ENCODE measurements at regions not wholly inside any gene's neighbourhood (a gene's known extent, or its start where the extent isn't known, plus 50 kb on each side); places are given as distances from the start of the nearest gene placed in this dataset.
"Not testable (repeated sequence)": the region's sequence is repeated elsewhere in the genome, so short reads cannot be mapped to it uniquely, and the experiment has no call there.

- H3K27me3 ChIP-seq (ENCODE audit: control insufficient read depth in 1 of 2, insufficient read depth in 2 of 2, low read length in 2 of 2) = no peaks in the 10 kb centered on the region
- H3K27ac ChIP-seq (ENCODE audit: low read length) = no peak overlapping the region
- no peak overlapping the region for H3K9ac ChIP-seq (ENCODE audit: low read length in 2 of 2)
- no peak overlapping the region for H3K4me3 ChIP-seq (ENCODE audit: low read length in 2 of 2)
- H3K9me3 ChIP-seq (ENCODE audit: control insufficient read depth in 2 of 2, low read length in 2 of 2) = peaks cover 0 to 1% of the 10 kb centered on the region in 2 donors
- H3K36me3 ChIP-seq (ENCODE audit: control insufficient read depth in 2 of 2, insufficient read depth in 2 of 2, low read length in 2 of 2) = no peaks in the 10 kb centered on the region
- no peaks in the 10 kb centered on the region for H3K4me1 ChIP-seq (ENCODE audit: control insufficient read depth, insufficient read depth, low read length)
These were observed 158.0 kb downstream of the CYP26B1 start for GRCh38 chr2:71989671-71990070.

GRCh38 chr2:71988170-71988569, 159.5 kb downstream of the CYP26B1 start:
- Histone ChIP-seq H3K27me3 (ENCODE audit: control insufficient read depth in 1 of 2, insufficient read depth in 2 of 2, low read length in 2 of 2) (no peaks in the 10 kb centered on the region), H3K9ac (ENCODE audit: low read length in 2 of 2) (no peak overlapping the region), H3K9me3 (ENCODE audit: control insufficient read depth in 2 of 2, low read length in 2 of 2) (no peaks in the 10 kb centered on the region), H3K4me3 (ENCODE audit: low read length in 2 of 2) (no peak overlapping the region), H3K27ac (ENCODE audit: low read length) (no peak overlapping the region), H3K4me1 (ENCODE audit: control insufficient read depth, insufficient read depth, low read length) (no peaks in the 10 kb centered on the region), H3K36me3 (ENCODE audit: control insufficient read depth in 2 of 2, insufficient read depth in 2 of 2, low read length in 2 of 2) (no peaks in the 10 kb centered on the region)

DNA sequence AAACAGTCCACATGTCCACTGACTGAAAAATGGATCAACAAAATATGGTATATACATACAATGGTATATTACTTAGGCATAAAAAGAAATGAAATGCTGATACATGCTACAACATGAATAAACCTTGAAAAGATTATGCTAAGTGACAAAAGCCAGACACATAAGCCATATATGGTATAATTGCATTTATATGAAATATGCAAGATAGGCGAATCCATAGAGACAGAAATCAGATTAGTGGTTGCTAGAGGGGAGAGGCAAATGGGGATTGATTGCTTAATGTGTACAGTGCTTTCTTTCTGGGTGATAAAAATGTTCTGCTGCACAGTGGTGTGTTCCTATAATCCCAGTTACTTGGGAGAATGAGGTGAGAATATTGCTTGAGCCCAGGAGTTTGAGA, 171.0 kb downstream of the CYP26B1 start:
- no peaks in the 10 kb centered on the region for H3K4me1 ChIP-seq (ENCODE audit: control insufficient read depth, insufficient read depth, low read length)
- no peaks in the 10 kb centered on the region for H3K36me3 ChIP-seq (ENCODE audit: control insufficient read depth in 2 of 2, insufficient read depth in 2 of 2, low read length in 2 of 2)
- H3K27me3 ChIP-seq (ENCODE audit: control insufficient read depth in 1 of 2, insufficient read depth in 2 of 2, low read length in 2 of 2) = no peaks in the 10 kb centered on the region
- H3K9ac ChIP-seq (ENCODE audit: low read length in 2 of 2) = no peak overlapping the region
- no peak overlapping the region for H3K4me3 ChIP-seq (ENCODE audit: low read length in 2 of 2)
- H3K27ac ChIP-seq (ENCODE audit: low read length) = no peak overlapping the region
- H3K9me3 ChIP-seq (ENCODE audit: control insufficient read depth in 2 of 2, low read length in 2 of 2) = no peaks in the 10 kb centered on the region

DNA sequence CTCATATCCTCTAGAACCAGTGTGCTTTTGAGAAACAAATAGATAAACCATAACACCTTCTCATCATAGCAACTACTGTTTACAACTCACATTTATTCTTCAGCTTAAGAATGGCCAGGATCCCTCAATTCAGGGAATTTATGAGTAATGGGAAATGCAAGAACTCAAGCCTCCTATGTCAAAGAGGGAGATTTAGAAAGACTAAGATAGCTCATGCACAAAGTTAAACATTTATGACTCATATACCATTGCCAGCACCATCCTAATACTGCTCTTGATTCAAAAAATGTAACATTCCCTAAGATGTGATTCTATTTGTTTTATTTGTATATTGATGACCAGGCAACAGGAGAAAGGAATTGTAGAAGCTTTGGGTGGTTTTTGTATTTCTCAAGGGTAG, 172.8 kb downstream of the CYP26B1 start:
- H3K27ac ChIP-seq (ENCODE audit: low read length) = no peak overlapping the region

DNA sequence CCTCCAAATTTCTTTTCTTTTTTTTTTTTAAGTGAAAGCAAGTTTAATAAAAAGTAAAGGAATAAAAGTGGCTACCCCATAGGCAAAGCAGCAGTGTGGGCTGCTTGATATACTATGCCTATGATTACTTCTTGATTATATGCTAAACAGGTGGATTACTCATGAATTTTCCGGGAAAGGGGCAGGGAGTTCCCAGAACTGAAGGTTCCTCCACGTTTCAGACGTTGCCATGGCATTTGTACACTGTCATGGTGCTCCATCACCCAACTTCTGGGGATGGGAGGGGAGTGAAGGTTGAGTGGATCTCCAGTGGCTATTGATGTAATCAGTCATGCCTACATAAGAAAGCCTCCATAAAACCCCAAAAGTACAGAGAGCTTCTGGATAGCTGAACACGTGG, 176.2 kb downstream of the CYP26B1 start:
- Histone ChIP-seq H3K27ac (ENCODE audit: low read length) (no peak overlapping the region), H3K9ac (ENCODE audit: low read length in 2 of 2) (no peak overlapping the region), H3K27me3 (ENCODE audit: control insufficient read depth in 1 of 2, insufficient read depth in 2 of 2, low read length in 2 of 2) (peaks cover 0 to 4% of the 10 kb centered on the region in 2 donors), H3K36me3 (ENCODE audit: control insufficient read depth in 2 of 2, insufficient read depth in 2 of 2, low read length in 2 of 2) (no peaks in the 10 kb centered on the region), H3K4me1 (ENCODE audit: control insufficient read depth, insufficient read depth, low read length) (no peaks in the 10 kb centered on the region), H3K4me3 (ENCODE audit: low read length in 2 of 2) (no peak overlapping the region), H3K9me3 (ENCODE audit: control insufficient read depth in 2 of 2, low read length in 2 of 2) (no peaks in the 10 kb centered on the region)

More for the DNA sequence above, 172.8 kb downstream of the CYP26B1 start:
- Histone ChIP-seq H3K27me3 (ENCODE audit: control insufficient read depth in 1 of 2, insufficient read depth in 2 of 2, low read length in 2 of 2) (no peaks in the 10 kb centered on the region), H3K4me1 (ENCODE audit: control insufficient read depth, insufficient read depth, low read length) (no peaks in the 10 kb centered on the region), H3K9ac (ENCODE audit: low read length in 2 of 2) (no peak overlapping the region), H3K4me3 (ENCODE audit: low read length in 2 of 2) (no peak overlapping the region), H3K36me3 (ENCODE audit: control insufficient read depth in 2 of 2, insufficient read depth in 2 of 2, low read length in 2 of 2) (no peaks in the 10 kb centered on the region), H3K9me3 (ENCODE audit: control insufficient read depth in 2 of 2, low read length in 2 of 2) (no peaks in the 10 kb centered on the region)

GRCh38 chr2:71965530-71965929, 182.1 kb downstream of the CYP26B1 start:
- Histone ChIP-seq H3K27me3 (ENCODE audit: control insufficient read depth in 1 of 2, insufficient read depth in 2 of 2, low read length in 2 of 2) (peaks cover 4 to 7% of the 10 kb centered on the region in 2 donors), H3K4me3 (ENCODE audit: low read length in 2 of 2) (no peak overlapping the region), H3K4me1 (ENCODE audit: control insufficient read depth, insufficient read depth, low read length) (no peaks in the 10 kb centered on the region), H3K9me3 (ENCODE audit: control insufficient read depth in 2 of 2, low read length in 2 of 2) (no peaks in the 10 kb centered on the region), H3K27ac (ENCODE audit: low read length) (no peak overlapping the region), H3K36me3 (ENCODE audit: control insufficient read depth in 2 of 2, insufficient read depth in 2 of 2, low read length in 2 of 2) (no peaks in the 10 kb centered on the region), H3K9ac (ENCODE audit: low read length in 2 of 2) (no peak overlapping the region)

DNA sequence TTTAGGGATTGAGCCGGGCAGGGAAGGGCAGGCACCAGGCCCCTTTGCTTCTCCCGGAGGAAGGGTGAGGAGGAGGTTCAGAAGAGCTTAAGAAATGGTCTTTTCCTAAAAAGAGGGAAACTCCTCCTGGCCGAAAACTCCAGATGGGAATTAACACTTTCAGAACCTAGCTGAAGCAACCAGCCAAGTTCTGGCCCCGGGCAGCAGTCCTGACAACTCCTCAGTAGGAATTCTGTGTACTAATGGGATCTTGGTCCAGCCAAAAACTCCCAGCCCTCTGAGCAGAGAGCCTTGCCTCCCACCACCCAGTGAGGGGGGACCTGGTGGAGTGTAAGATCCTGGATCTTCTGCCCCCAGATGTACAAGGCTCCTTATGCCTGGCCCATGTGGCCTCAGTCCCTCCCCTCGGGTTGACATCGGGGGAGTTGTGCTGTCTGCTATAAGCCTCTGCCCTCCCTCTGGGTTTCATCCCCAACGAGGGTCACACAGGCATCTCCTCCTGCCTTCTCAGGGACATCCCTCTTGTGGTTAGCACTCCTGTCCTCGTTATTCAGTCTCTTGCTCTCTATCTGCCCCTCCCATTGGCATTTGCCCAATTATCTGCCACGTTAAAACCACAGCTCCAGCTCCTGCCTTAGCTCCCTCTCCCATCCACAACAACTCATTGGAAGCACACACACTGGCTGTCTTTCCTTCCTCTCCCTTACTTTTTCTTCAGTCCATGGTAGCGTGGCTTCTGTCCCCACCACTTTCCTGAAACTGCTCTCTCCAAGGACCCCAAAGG, 184.6 kb downstream of the CYP26B1 start:
- H3K4me1 ChIP-seq (ENCODE audit: control insufficient read depth, insufficient read depth, low read length) = no peaks in the 10 kb centered on the region
- H3K36me3 ChIP-seq (ENCODE audit: control insufficient read depth in 2 of 2, insufficient read depth in 2 of 2, low read length in 2 of 2) = no peaks in the 10 kb centered on the region
- H3K27ac ChIP-seq (ENCODE audit: low read length) = no peak overlapping the region
- H3K4me3 ChIP-seq (ENCODE audit: low read length in 2 of 2) = no peak overlapping the region
- no peak overlapping the region for H3K9ac ChIP-seq (ENCODE audit: low read length in 2 of 2)
- H3K9me3 ChIP-seq (ENCODE audit: control insufficient read depth in 2 of 2, low read length in 2 of 2) = peaks cover 0 to 5% of the 10 kb centered on the region in 2 donors
- H3K27me3 ChIP-seq (ENCODE audit: control insufficient read depth in 1 of 2, insufficient read depth in 2 of 2, low read length in 2 of 2) = peaks cover 4 to 7% of the 10 kb centered on the region in 2 donors

GRCh38 chr2:71962350-71962749, 185.3 kb downstream of the CYP26B1 start:
- Histone ChIP-seq H3K27me3 (ENCODE audit: control insufficient read depth in 1 of 2, insufficient read depth in 2 of 2, low read length in 2 of 2) (peaks cover 4 to 7% of the 10 kb centered on the region in 2 donors), H3K27ac (ENCODE audit: low read length) (no peak overlapping the region), H3K4me1 (ENCODE audit: control insufficient read depth, insufficient read depth, low read length) (no peaks in the 10 kb centered on the region), H3K4me3 (ENCODE audit: low read length in 2 of 2) (no peak overlapping the region), H3K36me3 (ENCODE audit: control insufficient read depth in 2 of 2, insufficient read depth in 2 of 2, low read length in 2 of 2) (no peaks in the 10 kb centered on the region), H3K9ac (ENCODE audit: low read length in 2 of 2) (no peak overlapping the region), H3K9me3 (ENCODE audit: control insufficient read depth in 2 of 2, low read length in 2 of 2) (peaks cover 0 to 6% of the 10 kb centered on the region in 2 donors)

GRCh38 chr2:71961289-71962027, 186.2 kb downstream of the CYP26B1 start:
- H3K9me3 ChIP-seq (ENCODE audit: control insufficient read depth in 2 of 2, low read length in 2 of 2) = peaks cover 0 to 6% of the 10 kb centered on the region in 2 donors
- no peaks in the 10 kb centered on the region for H3K36me3 ChIP-seq (ENCODE audit: control insufficient read depth in 2 of 2, insufficient read depth in 2 of 2, low read length in 2 of 2)
- peaks cover 3 to 4% of the 10 kb centered on the region in 2 donors for H3K27me3 ChIP-seq (ENCODE audit: control insufficient read depth in 1 of 2, insufficient read depth in 2 of 2, low read length in 2 of 2)
- H3K4me1 ChIP-seq (ENCODE audit: control insufficient read depth, insufficient read depth, low read length) = no peaks in the 10 kb centered on the region
- H3K9ac ChIP-seq (ENCODE audit: low read length in 2 of 2) = no peak overlapping the region
- H3K4me3 ChIP-seq (ENCODE audit: low read length in 2 of 2) = no peak overlapping the region
- H3K27ac ChIP-seq (ENCODE audit: low read length) = no peak overlapping the region

- Histone ChIP-seq H3K36me3 (ENCODE audit: control insufficient read depth in 2 of 2, insufficient read depth in 2 of 2, low read length in 2 of 2) (no peaks in the 10 kb centered on the region), H3K9ac (ENCODE audit: low read length in 2 of 2) (no peak overlapping the region), H3K4me3 (ENCODE audit: low read length in 2 of 2) (no peak overlapping the region), H3K9me3 (ENCODE audit: control insufficient read depth in 2 of 2, low read length in 2 of 2) (peaks cover 0 to 6% of the 10 kb centered on the region in 2 donors), H3K4me1 (ENCODE audit: control insufficient read depth, insufficient read depth, low read length) (no peaks in the 10 kb centered on the region), H3K27ac (ENCODE audit: low read length) (no peak overlapping the region), H3K27me3 (ENCODE audit: control insufficient read depth in 1 of 2, insufficient read depth in 2 of 2, low read length in 2 of 2) (peaks cover 2 to 3% of the 10 kb centered on the region in 2 donors)
These were observed 188.2 kb downstream of the CYP26B1 start for GRCh38 chr2:71959494-71959893.

DNA sequence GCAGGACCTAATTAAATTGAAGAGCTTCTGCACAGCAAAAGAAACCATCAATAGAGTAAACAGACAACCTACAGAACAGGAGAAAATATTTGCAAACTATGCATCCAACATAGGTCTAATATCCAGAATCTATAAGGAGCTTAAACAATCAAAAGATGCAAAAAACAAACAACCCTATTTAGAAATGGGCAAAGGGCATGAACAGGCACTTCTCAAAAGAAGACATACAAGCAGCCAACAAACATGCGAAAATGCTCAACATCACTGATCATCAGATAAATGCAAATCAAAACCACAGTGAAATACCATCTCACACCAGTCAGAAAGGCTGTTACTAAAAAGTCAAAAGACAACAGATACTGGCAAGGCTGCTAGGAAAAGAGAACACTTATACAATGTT, 189.2 kb downstream of the CYP26B1 start:
- not testable (repeated sequence) for H3K4me3 ChIP-seq (ENCODE audit: low read length in 2 of 2); H3K9me3 ChIP-seq (ENCODE audit: control insufficient read depth in 2 of 2, low read length in 2 of 2)

More for the DNA sequence above, 189.2 kb downstream of the CYP26B1 start:
- H3K27me3 ChIP-seq (ENCODE audit: control insufficient read depth in 1 of 2, insufficient read depth in 2 of 2, low read length in 2 of 2); H3K36me3 ChIP-seq (ENCODE audit: control insufficient read depth in 2 of 2, insufficient read depth in 2 of 2, low read length in 2 of 2); H3K27ac ChIP-seq (ENCODE audit: low read length); H3K4me1 ChIP-seq (ENCODE audit: control insufficient read depth, insufficient read depth, low read length); H3K9ac ChIP-seq (ENCODE audit: low read length in 2 of 2): not testable (repeated sequence)
